Transverse colon (tissue), 4 donors: ENCODE measurements at regions not wholly inside any gene's neighbourhood (a gene's known extent, or its start where the extent isn't known, plus 50 kb on each side); places are given as distances from the start of the nearest gene placed in this dataset.

Experiments used
- CTCF ChIP-seq, 5 experiments: fragments of 200-600 bp in 3 of 5; fragments of 450-650 bp in 2 of 5; sonication (generic) in 3 of 5; IDR thresholded peaks; 1 replicate in 2 of 5; 2 replicates in 3 of 5; pipeline ENCODE4 v1.5.1; 2016 to 2017; ENCODE audit warnings: antibody characterized with exemption in 5 of 5, inconsistent platforms in 3 of 5, mild to moderate bottlenecking in 2 of 5, moderate library complexity in 1 of 5
- POLR2A ChIP-seq: fragments of 450-650 bp; IDR thresholded peaks from one replicate; pipeline ENCODE4 v1.6.1; 2016; ENCODE audit warnings: antibody characterized with exemption, mild to moderate bottlenecking, moderate library complexity
- POLR2AphosphoS5 ChIP-seq, 3 donors: sonication (generic); formaldehyde crosslinking; IDR thresholded peaks; one replicate each; pipeline ENCODE4 v1.6.1; 2016; ENCODE audit warnings: antibody characterized with exemption in 3 of 3

- TF ChIP-seq POLR2A (no peak), CTCF (IDR thresholded peaks at IDR 0.05) (no peak), POLR2AphosphoS5 (IDR thresholded peaks at IDR 0.05) (no peak)
These were observed 213.1 kb upstream of the NECTIN3 start for GRCh38 chr3:110858549-110858948.
